IMR-90 (cell line): ENCODE measurements at regions not wholly inside any gene's neighbourhood (a gene's known extent, or its start where the extent isn't known, plus 50 kb on each side); places are given as distances from the start of the nearest gene placed in this dataset.

Experiments used
- ATAC-seq: fragments of 200-7000 bp; cut with Tn5 transposase; 2 replicates; pipeline ENCODE4 v1.9.1; 2020; ENCODE audit warnings: low read depth, mild to moderate bottlenecking, moderate library complexity
- BruUV-seq: library from RNA; stranded (reverse); fragments of 400-500 nt; replicated peaks from 2 replicates; lab custom pipeline; 2021; lab: Mats Ljungman, UMichigan
- CTCF ChIA-PET: fragments of 300-600 bp; formaldehyde crosslinking; extraction: SDS; loops from one replicate; lab custom pipeline; 2021; ENCODE audit warnings: antibody characterized with exemption; lab: Yijun Ruan, JAX
- POLR2A ChIA-PET: fragments of 300-600 bp; sonication (Branson Sonifier 250); formaldehyde crosslinking; loops from one replicate; lab custom pipeline; 2022; ENCODE audit warnings: antibody characterized with exemption; ENCODE audit not compliant: unreplicated experiment; lab: Charles Lee
- DNase-seq: peaks from one replicate; pipeline ENCODE4 v3.0.0; 2013
- H2AFZ ChIP-seq: replicated peaks from 2 replicates; pipeline ENCODE3; 2013; ENCODE audit warnings: low read length, mild to moderate bottlenecking; ENCODE audit not compliant: poor library complexity
- H2AK5ac ChIP-seq: 2 replicates; pipeline ENCODE4 v1.6.1; 2013; ENCODE audit warnings: low read depth, low read length, inconsistent platforms
- H2AK9ac ChIP-seq: replicated peaks from 2 replicates; pipeline ENCODE3; 2013; ENCODE audit warnings: mild to moderate bottlenecking, low read depth, low read length, moderate library complexity; ENCODE audit not compliant: poor library complexity
- H2BK120ac ChIP-seq: 2 replicates; pipeline ENCODE4 v1.6.1; 2013; ENCODE audit warnings: low read depth, low read length, inconsistent platforms
- H2BK15ac ChIP-seq: 3 replicates; pipeline ENCODE4 v1.6.1; 2013; ENCODE audit warnings: low read depth, low read length, inconsistent platforms
- H2BK20ac ChIP-seq: 2 replicates; pipeline ENCODE4 v1.6.1; 2013; ENCODE audit warnings: low read depth, mild to moderate bottlenecking, inconsistent platforms, low read length, moderate library complexity
- H2BK5ac ChIP-seq: 2 replicates; pipeline ENCODE4 v1.6.1; 2013; ENCODE audit warnings: mild to moderate bottlenecking, low read depth, low read length, inconsistent platforms; ENCODE audit not compliant: poor library complexity, severe bottlenecking
- H3K14ac ChIP-seq: replicated peaks from 2 replicates; pipeline ENCODE4 v1.6.1; 2013; ENCODE audit warnings: low read depth, low read length, inconsistent platforms
- H3K18ac ChIP-seq: 2 replicates; pipeline ENCODE4 v1.6.1; 2013; ENCODE audit warnings: low read depth, low read length, control low read depth
- H3K23ac ChIP-seq: 2 replicates; pipeline ENCODE4 v1.6.1; 2013; ENCODE audit warnings: low read depth, low read length, inconsistent platforms
- H3K27ac ChIP-seq: 2 replicates; pipeline ENCODE4 v1.5.1; 2013; ENCODE audit warnings: mild to moderate bottlenecking, control low read depth, low read length; ENCODE audit not compliant: insufficient read depth
- H3K27me3 ChIP-seq: 2 replicates; pipeline ENCODE4 v1.6.1; 2013; ENCODE audit warnings: low read length; ENCODE audit not compliant: control insufficient read depth, insufficient read depth
- H3K36me3 ChIP-seq: 2 replicates; pipeline ENCODE4 v1.6.1; 2013; ENCODE audit warnings: low read length, mixed read lengths; ENCODE audit not compliant: control insufficient read depth, insufficient read depth
- H3K4ac ChIP-seq: 2 replicates; pipeline ENCODE4 v1.6.1; 2013; ENCODE audit warnings: low read depth, low read length, inconsistent platforms
- H3K4me1 ChIP-seq: 2 replicates; pipeline ENCODE4 v1.6.1; 2013; ENCODE audit warnings: low read length, mixed read lengths; ENCODE audit not compliant: control insufficient read depth, insufficient read depth
- H3K4me2 ChIP-seq: 2 replicates; pipeline ENCODE4 v1.6.1; 2013; ENCODE audit warnings: low read depth, mild to moderate bottlenecking, control low read depth, low read length, moderate library complexity
- H3K4me3 ChIP-seq: 2 replicates; pipeline ENCODE4 v1.5.1; 2013; ENCODE audit warnings: low read depth, mild to moderate bottlenecking, control low read depth, low read length, moderate library complexity; ENCODE audit not compliant: insufficient read depth
- H3K56ac ChIP-seq: 2 replicates; pipeline ENCODE4 v1.6.1; 2013; ENCODE audit warnings: low read length, inconsistent platforms; ENCODE audit not compliant: insufficient read depth; ENCODE audit errors: extremely low read depth
- H3K79me1 ChIP-seq, 2 experiments: 2 replicates each; pipeline ENCODE4 v1.6.1; 2013; ENCODE audit warnings: low read length in 2 of 2, inconsistent platforms in 1 of 2, low read depth in 1 of 2
- H3K9ac ChIP-seq: 2 replicates; pipeline ENCODE4 v1.6.1; 2013; ENCODE audit warnings: low read depth, low read length, control low read depth
- H3K9me1 ChIP-seq: 2 replicates; pipeline ENCODE4 v1.6.1; 2013; ENCODE audit warnings: low read length, inconsistent platforms; ENCODE audit not compliant: insufficient read depth
- H3K9me3 ChIP-seq: 2 replicates; pipeline ENCODE4 v1.6.1; 2013; ENCODE audit warnings: low read length; ENCODE audit not compliant: control insufficient read depth, insufficient read depth
- H4K20me1 ChIP-seq: 2 replicates; pipeline ENCODE4 v1.6.1; 2013; ENCODE audit warnings: low read length, inconsistent platforms; ENCODE audit not compliant: insufficient read depth
- H4K5ac ChIP-seq: 2 replicates; pipeline ENCODE4 v1.6.1; 2013; ENCODE audit warnings: mild to moderate bottlenecking, low read depth, low read length, control low read depth
- H4K8ac ChIP-seq, 2 experiments: 2 replicates each; pipeline ENCODE4 v1.6.1; 2013; ENCODE audit warnings: low read depth in 2 of 2, low read length in 2 of 2, control low read depth in 1 of 2, inconsistent platforms in 1 of 2
- H4K91ac ChIP-seq: 2 replicates; pipeline ENCODE4 v1.6.1; 2013; ENCODE audit warnings: low read depth, low read length, inconsistent platforms; ENCODE audit not compliant: insufficient read depth
- CHD1 ChIP-seq: IDR thresholded peaks from 2 replicates; pipeline ENCODE4 v1.6.1; 2012; ENCODE audit warnings: low read depth, low read length, improper control_type of control experiment
- FOS ChIP-seq: fragments of 150-350 bp; IDR thresholded peaks from 2 replicates; pipeline ENCODE4 v1.6.1; 2016; ENCODE audit warnings: low read depth, low read length
- MXI1 ChIP-seq: IDR thresholded peaks from 2 replicates; pipeline ENCODE4 v1.6.1; 2012; ENCODE audit warnings: low read depth, mild to moderate bottlenecking, low read length, moderate library complexity, borderline replicate concordance
- NFE2L2 ChIP-seq: fragments of 150-350 bp; IDR thresholded peaks from 2 replicates; pipeline ENCODE4 v1.6.1; 2016; ENCODE audit warnings: low read depth, mild to moderate bottlenecking, low read length
- RAD21 ChIP-seq: IDR thresholded peaks from 2 replicates; pipeline ENCODE4 v1.6.1; 2012; ENCODE audit warnings: low read length, improper control_type of control experiment
- RCOR1 ChIP-seq: IDR thresholded peaks from 2 replicates; pipeline ENCODE4 v1.6.1; 2012; ENCODE audit warnings: mild to moderate bottlenecking, low read length, improper control_type of control experiment; ENCODE audit not compliant: insufficient replicate concordance
- SMC3 ChIP-seq: fragments of 150-350 bp; IDR thresholded peaks from 2 replicates; pipeline ENCODE4 v1.6.1; 2016; ENCODE audit warnings: low read depth, mild to moderate bottlenecking, antibody characterized with exemption, low read length, moderate library complexity
- WGBS, 2 experiments: methylation state at CpG; one replicate each; pipeline versions ENCODE4 v1.1.5 to v1.1.7; 2013; ENCODE audit warnings: missing lambda C conversion rate in 2 of 2; ENCODE audit not compliant: insufficient read length in 1 of 2; ENCODE audit errors: extremely low coverage in 2 of 2; 5-methylcytosine and 5-hydroxymethylcytosine counted together
- dilution Hi-C: fragments of 300-500 bp; cut with HindIII; formaldehyde crosslinking; loops from one replicate; pipeline ENCODE4 v1.14.3; 2018; ENCODE audit warnings: low sequenced_read_pairs; ENCODE audit not compliant: unreplicated experiment
- in situ Hi-C: fragments of 300-500 bp; cut with MboI; formaldehyde crosslinking; loops from 3 replicates; pipeline ENCODE4 v1.14.3; 2019; ENCODE audit warnings: low sequenced_read_pairs, inconsistent platforms, mixed read lengths
- intact Hi-C: fragments of 100-400 bp; cut with micrococcal nuclease; formaldehyde crosslinking; loops from 2 replicates; pipeline ENCODE4 v1.10.0; 2022
- TF ChIP-seq, protein P1 (sequence below): fragments of 150-350 bp; IDR thresholded peaks from 2 replicates; pipeline ENCODE4 v1.6.1; 2017; ENCODE audit warnings: mild to moderate bottlenecking, antibody characterized with exemption, low read length, low read depth
- TF ChIP-seq, protein P2 (sequence below): fragments of 150-350 bp; IDR thresholded peaks from 2 replicates; pipeline ENCODE4 v1.6.1; 2016; ENCODE audit warnings: low read depth, mild to moderate bottlenecking, low read length, moderate library complexity, borderline replicate concordance

DNA sequence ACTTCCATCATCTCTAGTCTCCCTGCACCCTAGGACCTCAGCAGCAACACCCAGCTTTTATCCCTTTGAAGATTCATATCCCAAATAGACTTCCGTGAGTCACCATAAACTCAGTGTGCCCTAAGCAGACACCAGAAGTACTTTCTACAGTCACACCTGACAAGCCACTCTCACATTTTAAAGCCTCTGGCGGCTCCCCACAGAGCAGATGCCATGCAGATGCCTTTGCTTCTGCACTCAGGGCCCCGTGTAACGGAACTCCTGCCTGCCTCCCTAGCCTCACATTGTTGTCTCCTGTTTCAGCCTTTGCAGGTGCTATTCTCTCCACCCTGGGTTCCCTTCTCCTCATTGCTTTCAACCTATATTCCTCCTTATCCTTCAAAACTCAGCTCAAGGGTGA is 155.5 kb upstream of the SLC24A5 start:
- no peak for DNase-seq
- H4K91ac ChIP-seq = no peak overlapping the region
- no peak overlapping the region for H2BK120ac ChIP-seq
- CTCF ChIA-PET = interaction anchor here (0.5 kb wide), 1 partner anchor 463 kb away, joined by 3 read pairs; no protein-coding TSS in a partner anchor
- H4K5ac ChIP-seq = no peak overlapping the region
- POLR2A ChIA-PET = no interaction called here
- H3K14ac ChIP-seq = no peak overlapping the region
- no peak for ATAC-seq
- dilution Hi-C loops = no loop called here
- no peaks in the 10 kb centered on the region for H3K36me3 ChIP-seq
- no peak overlapping the region for H3K27ac ChIP-seq
- H3K18ac ChIP-seq = no peak overlapping the region
- no peaks in the 10 kb centered on the region for H3K4me1 ChIP-seq
- H2BK5ac ChIP-seq = no peak overlapping the region
- in situ Hi-C loops = no loop called here
- H3K9me3 ChIP-seq = no peaks in the 10 kb centered on the region
- no peak overlapping the region for H2BK15ac ChIP-seq
- BruUV-seq = no TSS peak
- no peak overlapping the region for H2BK20ac ChIP-seq
- H3K79me1 ChIP-seq = no peaks in the 10 kb centered on the region
- H3K9ac ChIP-seq = no peak overlapping the region
- no peak overlapping the region for H3K4me3 ChIP-seq
- no peak overlapping the region for H3K23ac ChIP-seq
- H2AK5ac ChIP-seq = no peak overlapping the region
- no peak overlapping the region for H2AFZ ChIP-seq
- no peak overlapping the region for H4K8ac ChIP-seq
- H3K27me3 ChIP-seq = no peaks in the 10 kb centered on the region; the same call in 1 of the 2 replicates
- intact Hi-C loops = no loop called here
- no peak overlapping the region for H3K4ac ChIP-seq
- H2AK9ac ChIP-seq = no peak overlapping the region
- WGBS, 2 experiments = 64% methylated on average over 3 of the region's 4 CpGs; no CpG with 5 or more reads in 1 of the 2 experiments
- no peak overlapping the region for H3K56ac ChIP-seq
- no peak overlapping the region for H3K4me2 ChIP-seq
- no peaks in the 10 kb centered on the region for H3K9me1 ChIP-seq
- no peaks in the 10 kb centered on the region for H4K20me1 ChIP-seq
- no peak for TF ChIP-seq CHD1
- no peak for TF ChIP-seq FOS
- no peak for TF ChIP-seq NFE2L2
- TF ChIP-seq, protein P1, sequence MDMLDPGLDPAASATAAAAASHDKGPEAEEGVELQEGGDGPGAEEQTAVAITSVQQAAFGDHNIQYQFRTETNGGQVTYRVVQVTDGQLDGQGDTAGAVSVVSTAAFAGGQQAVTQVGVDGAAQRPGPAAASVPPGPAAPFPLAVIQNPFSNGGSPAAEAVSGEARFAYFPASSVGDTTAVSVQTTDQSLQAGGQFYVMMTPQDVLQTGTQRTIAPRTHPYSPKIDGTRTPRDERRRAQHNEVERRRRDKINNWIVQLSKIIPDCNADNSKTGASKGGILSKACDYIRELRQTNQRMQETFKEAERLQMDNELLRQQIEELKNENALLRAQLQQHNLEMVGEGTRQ = no peak
- no peak for TF ChIP-seq MXI1
- no peak for TF ChIP-seq RCOR1
- TF ChIP-seq, protein P2, sequence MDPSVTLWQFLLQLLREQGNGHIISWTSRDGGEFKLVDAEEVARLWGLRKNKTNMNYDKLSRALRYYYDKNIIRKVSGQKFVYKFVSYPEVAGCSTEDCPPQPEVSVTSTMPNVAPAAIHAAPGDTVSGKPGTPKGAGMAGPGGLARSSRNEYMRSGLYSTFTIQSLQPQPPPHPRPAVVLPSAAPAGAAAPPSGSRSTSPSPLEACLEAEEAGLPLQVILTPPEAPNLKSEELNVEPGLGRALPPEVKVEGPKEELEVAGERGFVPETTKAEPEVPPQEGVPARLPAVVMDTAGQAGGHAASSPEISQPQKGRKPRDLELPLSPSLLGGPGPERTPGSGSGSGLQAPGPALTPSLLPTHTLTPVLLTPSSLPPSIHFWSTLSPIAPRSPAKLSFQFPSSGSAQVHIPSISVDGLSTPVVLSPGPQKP = no peak
- no peak for TF ChIP-seq RAD21
- TF ChIP-seq SMC3 = no peak
